Caco-2 (cell line): ENCODE measurements at regions not wholly inside any gene's neighbourhood (a gene's known extent, or its start where the extent isn't known, plus 50 kb on each side); places are given as distances from the start of the nearest gene placed in this dataset.
"Not testable (repeated sequence)": the region's sequence is repeated elsewhere in the genome, so short reads cannot be mapped to it uniquely, and the experiment has no call there.

Source experiments
- BruUV-seq: library from RNA; stranded (reverse); fragments of 400-500 nt; replicated peaks from 2 replicates; lab custom pipeline; 2021; lab: Mats Ljungman, UMichigan
- CTCF ChIA-PET: fragments of 300-600 bp; sonication (Branson Sonifier 250); formaldehyde crosslinking; loops from one replicate; lab custom pipeline; 2022; ENCODE audit warnings: antibody characterized with exemption; lab: Charles Lee
- POLR2A ChIA-PET: fragments of 300-600 bp; sonication (Branson Sonifier 250); formaldehyde crosslinking; loops from one replicate; lab custom pipeline; 2022; ENCODE audit warnings: antibody characterized with exemption; lab: Charles Lee
- DNase-seq, 2 experiments: peaks; one replicate each; pipeline versions ENCODE4 v3.0.0 to v3.0.0-alpha.2; 2020 to 2022
- H3K27me3 ChIP-seq: replicated peaks from 2 replicates; pipeline ENCODE4 v1.6.0; 2011; ENCODE audit warnings: low read length; ENCODE audit not compliant: control insufficient read depth, insufficient read depth
- H3K36me3 ChIP-seq: 2 replicates; pipeline ENCODE4 v1.5.1; 2011; ENCODE audit warnings: low read length; ENCODE audit not compliant: control insufficient read depth, insufficient read depth
- H3K4me1 ChIP-seq: fragments of 250-450 bp; sonication (Bioruptor Pico); 2 replicates; pipeline ENCODE4 v1.5.1; 2020; ENCODE audit warnings: mild to moderate bottlenecking
- H3K4me3 ChIP-seq: 2 replicates; pipeline ENCODE4 v1.5.1; 2011; ENCODE audit warnings: low read depth, mild to moderate bottlenecking, control low read depth, low read length
- H3K9me3 ChIP-seq: fragments of 250-450 bp; sonication (Bioruptor Pico); 2 replicates; pipeline ENCODE4 v1.5.1; 2020; ENCODE audit warnings: mild to moderate bottlenecking, moderate library complexity
- H3K27ac Mint-ChIP-seq: one replicate; pipeline ENCODE4 v1.8.0; 2022; ENCODE audit warnings: mixed read lengths; ENCODE audit not compliant: unreplicated experiment
- H3K27me3 Mint-ChIP-seq: one replicate; pipeline ENCODE4 v1.8.0; 2022; ENCODE audit warnings: mixed read lengths; ENCODE audit not compliant: insufficient read depth, unreplicated experiment
- H3K36me3 Mint-ChIP-seq: one replicate; pipeline ENCODE4 v1.8.0; 2022; ENCODE audit warnings: mild to moderate bottlenecking, mixed read lengths; ENCODE audit not compliant: insufficient read depth, unreplicated experiment
- H3K4me1 Mint-ChIP-seq: one replicate; pipeline ENCODE4 v1.8.0; 2022; ENCODE audit warnings: low read depth, mixed read lengths; ENCODE audit not compliant: unreplicated experiment
- H3K4me3 Mint-ChIP-seq: one replicate; pipeline ENCODE4 v1.8.0; 2022; ENCODE audit warnings: mild to moderate bottlenecking, moderate library complexity, mixed read lengths; ENCODE audit not compliant: unreplicated experiment
- H3K9me3 Mint-ChIP-seq: one replicate; pipeline ENCODE4 v1.8.0; 2022; ENCODE audit warnings: mixed read lengths; ENCODE audit not compliant: unreplicated experiment
- intact Hi-C: fragments of 100-400 bp; cut with micrococcal nuclease; formaldehyde crosslinking; loops from one replicate; pipeline ENCODE4 v1.10.0; 2022; ENCODE audit not compliant: unreplicated experiment
- TF ChIP-seq, protein P1 (sequence below), 2 experiments: fragments of 200-600 bp in 1 of 2; IDR thresholded peaks; 1 replicate in 1 of 2; 2 replicates in 1 of 2; pipeline versions ENCODE4 v1.5.1 to v1.8.0; 2011 to 2022; ENCODE audit warnings: antibody characterized with exemption in 1 of 2, control low read depth in 1 of 2, inconsistent platforms in 1 of 2, low read depth in 1 of 2, low read length in 1 of 2, mild to moderate bottlenecking in 1 of 2, moderate library complexity in 1 of 2; ENCODE audit not compliant: insufficient read depth in 1 of 2, severe bottlenecking in 1 of 2, unreplicated experiment in 1 of 2

DNA sequence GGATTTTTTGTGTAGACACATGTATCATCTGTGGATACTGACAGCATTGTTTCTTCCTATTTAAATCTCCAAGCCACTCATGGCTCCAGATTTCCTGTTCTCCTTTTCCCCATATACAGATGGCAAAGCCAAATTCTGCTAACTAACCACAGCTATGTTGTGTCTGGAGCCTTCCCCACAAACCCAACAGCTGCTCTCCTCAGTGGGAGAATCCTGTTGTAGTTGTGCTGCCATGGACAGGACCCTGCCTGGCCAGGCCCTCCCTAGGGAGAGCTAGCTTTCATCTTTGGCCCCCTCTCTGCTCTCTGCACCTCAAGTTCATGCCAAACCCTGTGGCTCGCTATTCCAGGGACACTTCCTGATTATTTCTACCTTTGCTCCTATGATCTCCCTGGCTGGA lies 106.4 kb upstream of the CCDC90B start:
- no peak overlapping the region for H3K4me3 ChIP-seq
- H3K9me3 Mint-ChIP-seq, result peaks cover 11% of the 10 kb centered on the region
- H3K36me3 ChIP-seq, result no peaks in the 10 kb centered on the region
- ChIA-PET POLR2A (no interaction called here), CTCF (interaction anchor here (0.9 kb wide), 1 partner anchor 12 kb away, joined by 3 read pairs; no protein-coding TSS in a partner anchor)
- no peak for DNase-seq
- no peak overlapping the region for H3K4me3 Mint-ChIP-seq
- H3K27ac Mint-ChIP-seq, result no peak overlapping the region
- no peaks in the 10 kb centered on the region for H3K4me1 ChIP-seq
- H3K4me1 Mint-ChIP-seq, result no peaks in the 10 kb centered on the region
- TF ChIP-seq, protein P1, sequence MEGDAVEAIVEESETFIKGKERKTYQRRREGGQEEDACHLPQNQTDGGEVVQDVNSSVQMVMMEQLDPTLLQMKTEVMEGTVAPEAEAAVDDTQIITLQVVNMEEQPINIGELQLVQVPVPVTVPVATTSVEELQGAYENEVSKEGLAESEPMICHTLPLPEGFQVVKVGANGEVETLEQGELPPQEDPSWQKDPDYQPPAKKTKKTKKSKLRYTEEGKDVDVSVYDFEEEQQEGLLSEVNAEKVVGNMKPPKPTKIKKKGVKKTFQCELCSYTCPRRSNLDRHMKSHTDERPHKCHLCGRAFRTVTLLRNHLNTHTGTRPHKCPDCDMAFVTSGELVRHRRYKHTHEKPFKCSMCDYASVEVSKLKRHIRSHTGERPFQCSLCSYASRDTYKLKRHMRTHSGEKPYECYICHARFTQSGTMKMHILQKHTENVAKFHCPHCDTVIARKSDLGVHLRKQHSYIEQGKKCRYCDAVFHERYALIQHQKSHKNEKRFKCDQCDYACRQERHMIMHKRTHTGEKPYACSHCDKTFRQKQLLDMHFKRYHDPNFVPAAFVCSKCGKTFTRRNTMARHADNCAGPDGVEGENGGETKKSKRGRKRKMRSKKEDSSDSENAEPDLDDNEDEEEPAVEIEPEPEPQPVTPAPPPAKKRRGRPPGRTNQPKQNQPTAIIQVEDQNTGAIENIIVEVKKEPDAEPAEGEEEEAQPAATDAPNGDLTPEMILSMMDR (IDR thresholded peaks at IDR 0.05; ENCODE audit: insufficient read depth in 1 of 2, low read depth in 1 of 2, low read length in 1 of 2, severe bottlenecking in 1 of 2, unreplicated experiment in 1 of 2), result no peak
- BruUV-seq, result no TSS peak
- H3K9me3 ChIP-seq, result no peaks in the 10 kb centered on the region
- intact Hi-C loops, result no loop called here
- H3K27me3 Mint-ChIP-seq, result peaks cover 2% of the 10 kb centered on the region
- H3K36me3 Mint-ChIP-seq, result no peaks in the 10 kb centered on the region
- H3K27me3 ChIP-seq, result no peaks in the 10 kb centered on the region

DNA sequence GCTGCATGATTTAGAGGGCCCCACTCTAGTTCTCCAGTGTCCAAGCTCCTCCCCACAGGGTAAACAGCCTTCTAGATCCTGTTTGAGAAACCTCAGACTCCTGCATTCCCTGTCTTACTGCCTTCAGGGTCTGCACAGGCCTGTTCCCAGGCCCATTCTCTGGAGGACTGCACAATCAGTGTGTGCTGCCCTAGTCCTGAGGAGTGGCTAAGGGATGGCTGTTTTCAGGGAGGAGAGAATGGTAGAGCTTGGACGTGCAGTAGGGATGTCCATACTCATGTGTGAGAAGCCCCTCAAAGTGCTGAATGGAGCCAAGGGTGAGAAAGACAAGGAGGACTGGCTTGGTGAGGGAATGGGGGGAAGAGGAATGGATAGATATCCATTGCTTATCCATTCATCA lies 103.8 kb upstream of the CCDC90B start:
- Mint-ChIP-seq H3K27ac (no peak overlapping the region), H3K4me3 (no peak overlapping the region), H3K9me3 (peaks cover 35% of the 10 kb centered on the region), H3K36me3 (no peaks in the 10 kb centered on the region), H3K27me3 (peaks cover 8% of the 10 kb centered on the region), H3K4me1 (no peaks in the 10 kb centered on the region)
- DNase-seq, result no peak
- Histone ChIP-seq H3K4me1 (no peaks in the 10 kb centered on the region), H3K36me3 (no peaks in the 10 kb centered on the region), H3K4me3 (no peak overlapping the region), H3K9me3 (0 out of 2 replicates have a peak, but pooled peaks cover 2% of the 10 kb centered on the region), H3K27me3 (no peaks in the 10 kb centered on the region)
- ChIA-PET POLR2A (no interaction called here), CTCF (no interaction called here)
- no TSS peak for BruUV-seq
- TF ChIP-seq, protein P1 (IDR thresholded peaks at IDR 0.05; ENCODE audit: insufficient read depth in 1 of 2, low read depth in 1 of 2, low read length in 1 of 2, severe bottlenecking in 1 of 2, unreplicated experiment in 1 of 2), result no peak
- intact Hi-C loops, result no loop called here

DNA sequence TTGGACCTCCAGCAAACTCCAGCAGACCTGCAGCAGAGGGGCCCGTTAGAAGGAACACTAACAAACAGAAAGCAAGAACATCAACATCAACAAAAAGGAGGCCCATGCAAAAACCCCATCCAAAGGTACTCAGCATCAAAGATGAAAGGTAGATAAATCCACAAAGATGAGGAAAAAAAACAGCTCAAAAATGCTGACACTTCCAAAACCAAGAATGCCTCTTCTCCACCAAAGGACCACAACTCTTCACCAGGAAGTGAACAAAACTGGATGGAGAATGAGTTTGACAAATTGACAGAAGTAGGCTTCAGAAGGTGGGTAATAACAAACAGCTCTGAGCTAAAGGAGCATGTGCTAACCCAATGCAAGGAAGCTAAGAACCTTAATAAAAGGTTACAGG lies 97.7 kb upstream of the CCDC90B start:
- H3K4me3 Mint-ChIP-seq, H3K4me1 ChIP-seq, CTCF ChIA-PET, H3K27ac Mint-ChIP-seq, H3K4me3 ChIP-seq, H3K4me1 Mint-ChIP-seq, POLR2A ChIA-PET, H3K9me3 ChIP-seq, H3K27me3 Mint-ChIP-seq, H3K36me3 ChIP-seq, BruUV-seq, intact Hi-C loops, H3K27me3 ChIP-seq, DNase-seq, H3K36me3 Mint-ChIP-seq: not testable (repeated sequence)
- peaks cover 38% of the 10 kb centered on the region for H3K9me3 Mint-ChIP-seq

DNA sequence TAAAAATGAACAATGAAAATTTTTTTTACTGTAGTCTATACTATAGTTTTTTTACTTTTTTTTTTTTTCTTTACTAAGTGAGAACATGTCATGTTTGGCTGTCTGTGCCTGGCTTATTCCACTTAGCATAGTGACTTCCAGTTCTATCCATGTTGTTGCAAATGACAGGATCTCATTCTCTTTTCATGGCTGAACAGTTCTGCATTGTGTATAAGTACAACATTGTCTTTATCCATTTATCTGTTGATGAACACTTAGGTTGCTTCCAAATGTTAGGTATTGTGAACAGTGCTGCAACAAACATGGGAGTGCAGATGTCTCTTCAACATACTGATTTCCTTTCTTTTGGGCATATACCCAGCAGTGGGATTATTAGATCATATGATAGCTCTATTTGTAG lies 88.1 kb upstream of the CCDC90B start:
- BruUV-seq, result no TSS peak
- H3K4me1 Mint-ChIP-seq, result no peaks in the 10 kb centered on the region
- ChIA-PET POLR2A (no interaction called here), CTCF (no interaction called here)
- H3K4me3 ChIP-seq, result no peak overlapping the region
- TF ChIP-seq, protein P1 (IDR thresholded peaks at IDR 0.05; ENCODE audit: insufficient read depth in 1 of 2, low read depth in 1 of 2, low read length in 1 of 2, severe bottlenecking in 1 of 2, unreplicated experiment in 1 of 2), result no peak
- H3K9me3 Mint-ChIP-seq, result peaks cover 3% of the 10 kb centered on the region
- no peak overlapping the region for H3K27ac Mint-ChIP-seq
- H3K36me3 ChIP-seq, result no peaks in the 10 kb centered on the region
- H3K4me3 Mint-ChIP-seq, result no peak overlapping the region
- no peak for DNase-seq
- no peaks in the 10 kb centered on the region for H3K36me3 Mint-ChIP-seq
- H3K9me3 ChIP-seq, result peaks cover 3% of the 10 kb centered on the region; the same call in 1 of the 2 replicates
- no peaks in the 10 kb centered on the region; the same call in 1 of the 2 replicates for H3K27me3 ChIP-seq
- intact Hi-C loops, result no loop called here
- no peaks in the 10 kb centered on the region for H3K4me1 ChIP-seq
- peaks cover 12% of the 10 kb centered on the region for H3K27me3 Mint-ChIP-seq
